GM12892 (cell line): ENCODE measurements at regions not wholly inside any gene's neighbourhood (a gene's known extent, or its start where the extent isn't known, plus 50 kb on each side); places are given as distances from the start of the nearest gene placed in this dataset.
A peak's percentile ranks its signal among the peaks of the same experiment; 100 is the strongest.
"Not testable (repeated sequence)": the region's sequence is repeated elsewhere in the genome, so short reads cannot be mapped to it uniquely, and the experiment has no call there.

Experiments
- DNase-seq: peaks from one replicate; pipeline ENCODE4 v3.0.0; 2011; ENCODE audit not compliant: insufficient read length
- FAIRE-seq: peaks from 2 replicates; lab custom pipeline; 2011; peaks lifted over from hg19 to GRCh38; lab: Jason Lieb, UNC

DNA sequence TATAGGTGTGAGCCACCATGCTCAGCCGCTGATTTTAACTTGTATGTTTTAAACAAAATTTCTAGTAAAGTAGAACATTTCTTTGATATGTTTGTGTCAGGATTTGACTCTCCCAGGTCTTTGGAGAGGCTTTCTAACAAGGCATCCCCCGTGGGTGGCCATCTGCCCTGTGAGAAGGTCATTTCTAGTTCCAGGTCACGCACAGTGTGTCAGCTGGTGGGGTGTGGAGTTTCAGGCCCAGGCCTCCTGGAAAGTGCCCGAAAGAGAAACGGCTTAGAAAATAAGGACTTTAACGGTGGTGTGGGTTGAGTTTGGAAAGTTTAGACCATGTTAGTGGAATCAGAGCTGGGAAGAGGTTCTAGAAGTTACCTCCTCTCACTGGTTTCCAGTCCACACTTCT, 61.0 kb downstream of the SPDYE17 start:
- DNase-seq, FAIRE-seq: not testable (repeated sequence)

DNA sequence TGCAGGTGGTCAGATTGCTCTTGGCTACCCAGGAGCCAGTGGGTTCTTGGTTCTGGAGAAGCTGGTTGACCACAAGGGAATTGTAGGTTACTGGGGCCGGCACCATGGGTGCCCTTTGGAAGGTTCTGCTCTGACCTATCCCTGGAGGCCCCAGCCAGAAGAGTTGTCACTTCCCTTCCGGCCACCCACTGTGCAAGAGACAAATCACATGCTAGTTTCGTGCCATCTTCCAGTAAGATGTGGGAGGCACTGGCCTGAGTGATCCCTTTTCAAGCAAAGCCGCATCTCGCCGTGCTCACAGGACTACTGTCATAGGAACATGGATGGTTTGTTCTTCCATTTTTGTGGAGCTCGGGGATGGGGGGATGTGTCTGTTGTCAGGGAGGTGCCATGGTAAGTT, 62.3 kb downstream of the SPDYE17 start:
- not testable (repeated sequence) for DNase-seq, FAIRE-seq

DNA sequence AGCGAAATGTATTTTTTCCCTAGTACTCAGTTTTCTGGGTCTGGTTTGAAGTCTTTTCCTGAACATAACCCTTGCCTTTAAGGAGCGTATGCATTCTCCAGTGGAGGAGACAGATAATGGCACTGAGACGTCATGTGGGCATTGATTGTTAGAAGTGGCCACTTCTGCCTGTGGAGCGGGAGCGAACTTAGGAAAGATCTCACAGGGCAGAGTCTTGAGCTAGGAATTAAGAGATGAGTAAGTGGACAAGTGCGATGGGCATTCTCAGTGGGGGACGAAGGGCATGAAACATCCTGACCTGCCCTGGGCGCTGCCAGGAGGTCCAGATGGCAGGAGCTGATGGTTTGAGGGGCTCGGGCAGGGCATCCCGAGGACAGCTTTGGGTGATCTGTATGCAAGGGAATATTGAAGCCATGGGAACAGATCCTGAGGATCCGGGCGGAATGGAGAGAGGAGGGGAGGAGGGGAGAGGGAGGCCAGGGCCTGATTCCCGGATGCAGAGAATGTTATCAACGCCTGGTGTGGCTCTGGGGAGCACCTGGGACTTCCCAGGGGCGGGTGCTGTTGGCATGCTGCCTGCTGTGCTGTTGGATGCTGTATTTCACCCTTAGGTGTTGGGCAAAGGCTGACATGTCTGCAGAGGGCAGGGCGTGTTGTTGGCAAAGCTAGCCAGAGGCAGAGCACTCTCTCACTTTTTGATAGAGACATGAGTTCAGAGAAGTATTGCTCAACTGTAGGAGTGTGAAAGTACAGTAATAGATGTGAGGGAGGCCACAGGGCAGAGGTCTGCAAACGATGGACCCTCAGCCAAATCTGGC, 66.2 kb downstream of the SPDYE17 start:
- not testable (repeated sequence) for DNase-seq, FAIRE-seq

DNA sequence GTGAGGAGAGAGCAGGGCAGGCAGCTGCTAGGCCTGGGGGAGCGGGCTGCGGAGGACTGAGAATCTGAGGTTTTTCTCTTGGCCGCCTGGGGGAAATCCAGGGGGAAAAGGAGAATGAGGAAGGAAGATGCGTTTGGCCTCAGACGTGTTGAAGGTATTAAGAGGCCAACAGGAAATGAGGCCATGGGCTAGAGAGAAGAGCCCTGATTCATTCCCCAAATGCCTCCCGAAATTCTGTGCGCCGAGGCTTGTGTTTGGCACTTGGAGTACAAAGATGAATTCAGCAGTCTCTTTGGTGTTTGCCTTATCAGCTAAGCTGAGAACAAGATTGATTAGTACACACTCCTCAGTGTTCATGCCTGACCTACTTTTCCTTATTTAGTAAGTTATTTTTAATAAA, 68.1 kb downstream of the SPDYE17 start:
- FAIRE-seq, result peak; percentile 53
- DNase-seq, result not testable (repeated sequence)

DNA sequence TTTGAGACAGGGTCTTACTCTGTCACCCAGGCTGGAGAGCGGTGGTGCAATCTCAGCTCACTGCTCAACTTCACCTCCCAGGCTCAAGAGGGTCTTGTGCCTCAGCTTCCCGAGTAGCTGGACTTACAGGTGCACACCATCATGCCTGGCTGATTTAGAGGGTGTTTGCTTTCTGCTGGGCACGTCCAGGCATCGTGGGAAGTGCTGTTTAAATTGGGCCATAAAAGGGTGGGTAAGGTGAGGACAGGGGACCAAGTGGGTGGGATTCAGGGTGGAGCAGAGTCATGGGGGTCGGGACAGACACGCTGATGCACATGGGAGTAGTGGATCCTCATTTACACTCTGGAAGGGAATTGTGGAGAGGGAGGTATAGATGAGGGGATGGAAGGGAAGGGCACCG, 69.1 kb downstream of the SPDYE17 start:
- FAIRE-seq, DNase-seq: not testable (repeated sequence)

DNA sequence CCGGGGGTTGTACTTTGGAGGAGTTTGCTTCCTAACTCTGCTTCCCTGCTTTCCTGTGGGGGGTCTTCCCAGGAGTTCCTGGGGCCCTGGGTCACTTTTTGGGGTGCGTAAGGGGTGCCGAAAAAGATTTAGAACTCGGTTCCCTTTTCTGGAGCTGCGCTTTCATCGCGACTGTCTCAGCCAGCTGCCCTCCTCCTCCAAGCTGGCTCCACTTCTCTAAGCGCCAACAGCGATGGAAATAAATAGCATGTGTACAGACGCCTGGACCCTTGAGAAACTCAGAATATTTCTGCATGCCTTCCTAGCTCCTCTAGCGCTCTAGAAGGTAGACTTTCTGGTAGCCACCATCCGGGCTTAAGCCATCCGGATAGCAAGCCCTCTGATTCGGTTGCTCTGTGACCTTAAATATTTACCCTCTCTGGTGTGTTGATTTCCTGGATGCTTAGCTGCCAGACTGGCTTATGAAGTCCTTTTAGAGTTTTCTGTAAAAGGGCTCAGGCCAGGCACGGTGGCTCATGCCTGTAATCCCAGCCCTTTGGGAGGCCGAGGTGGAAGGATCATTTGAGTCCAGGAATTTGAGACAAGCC, 71.7 kb downstream of the SPDYE17 start:
- DNase-seq, FAIRE-seq: not testable (repeated sequence)

DNA sequence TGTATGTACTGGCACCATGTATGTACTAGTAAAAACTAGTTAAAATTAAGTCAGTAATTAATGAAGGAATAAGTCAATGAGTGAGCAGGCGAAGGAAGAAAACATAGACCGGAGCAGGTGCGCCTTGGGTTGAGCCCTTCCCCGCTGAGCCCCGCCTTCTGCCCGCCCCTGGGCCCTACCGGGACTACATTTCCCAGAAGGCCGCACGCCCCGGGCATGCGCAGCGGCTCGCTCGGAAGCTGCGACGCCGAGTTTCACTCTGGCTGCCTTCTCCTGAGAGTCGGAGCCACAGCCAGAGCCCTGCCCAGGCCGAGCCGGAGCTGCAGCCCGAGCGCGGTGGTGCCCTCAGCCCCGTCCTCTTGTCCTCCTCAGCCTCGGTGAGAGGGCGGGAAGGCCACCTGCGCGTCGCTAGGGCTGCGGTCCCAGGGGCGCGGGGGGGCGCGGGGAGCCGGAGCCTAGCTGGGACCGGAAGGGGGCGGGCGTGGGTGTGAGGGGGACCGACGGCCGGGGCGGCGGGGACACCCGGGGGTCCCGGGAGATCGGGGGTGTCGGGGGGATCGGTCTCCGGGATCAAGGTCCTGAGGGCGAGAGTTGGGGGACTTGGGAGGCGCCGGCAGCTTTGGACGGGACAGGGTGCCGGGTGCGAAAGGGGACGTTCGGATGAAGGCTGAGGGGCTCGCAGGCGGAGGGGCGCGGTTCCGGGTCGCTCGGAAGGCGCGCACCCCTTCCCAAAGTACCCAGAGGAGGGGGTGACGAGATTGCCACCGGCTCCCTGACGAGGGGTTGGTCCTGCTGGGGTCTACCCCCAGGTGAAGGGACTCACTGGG, 72.4 kb downstream of the SPDYE17 start:
- peak; percentile 89 for FAIRE-seq
- not testable (repeated sequence) for DNase-seq

DNA sequence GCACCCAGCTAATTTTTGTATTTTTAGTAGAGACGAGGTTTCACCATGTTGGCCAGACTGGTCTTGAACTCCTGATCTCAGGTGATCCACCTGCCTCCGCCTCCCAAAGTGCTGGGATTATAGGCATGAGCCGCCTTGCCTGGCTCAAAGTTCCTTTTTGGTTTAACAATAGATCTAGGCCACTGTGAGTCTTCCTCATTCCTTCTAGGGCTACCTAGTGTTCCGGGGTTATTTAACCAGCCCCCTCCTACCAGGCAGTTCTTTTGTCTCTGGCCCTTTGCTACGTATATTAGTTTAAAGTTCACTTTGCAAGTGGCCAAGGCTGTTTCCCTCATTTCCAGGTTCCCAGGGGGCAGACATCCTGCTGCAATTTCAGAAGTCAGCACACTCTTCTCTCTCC, 75.6 kb downstream of the SPDYE17 start:
- FAIRE-seq, DNase-seq: not testable (repeated sequence)

DNA sequence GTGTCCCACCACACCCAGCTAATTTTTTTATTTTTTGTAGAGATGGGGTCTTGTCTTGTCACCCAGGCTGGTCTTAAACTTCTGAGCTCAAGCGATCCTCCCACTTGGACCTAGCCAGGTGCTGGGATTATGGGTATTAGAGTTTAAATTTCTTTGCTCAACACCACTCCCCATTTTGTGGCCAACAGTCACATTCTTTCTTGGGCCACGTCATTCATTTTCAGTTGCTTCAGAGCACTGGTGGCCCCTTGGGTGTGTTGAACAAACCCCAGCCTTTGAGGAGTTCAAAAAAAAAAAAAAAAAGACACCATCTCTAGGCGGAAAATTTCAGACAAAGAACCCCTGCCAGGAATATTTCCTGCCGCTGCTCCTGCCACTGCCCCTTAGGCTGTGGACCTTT, 77.0 kb downstream of the SPDYE17 start:
- FAIRE-seq, DNase-seq: not testable (repeated sequence)

DNA sequence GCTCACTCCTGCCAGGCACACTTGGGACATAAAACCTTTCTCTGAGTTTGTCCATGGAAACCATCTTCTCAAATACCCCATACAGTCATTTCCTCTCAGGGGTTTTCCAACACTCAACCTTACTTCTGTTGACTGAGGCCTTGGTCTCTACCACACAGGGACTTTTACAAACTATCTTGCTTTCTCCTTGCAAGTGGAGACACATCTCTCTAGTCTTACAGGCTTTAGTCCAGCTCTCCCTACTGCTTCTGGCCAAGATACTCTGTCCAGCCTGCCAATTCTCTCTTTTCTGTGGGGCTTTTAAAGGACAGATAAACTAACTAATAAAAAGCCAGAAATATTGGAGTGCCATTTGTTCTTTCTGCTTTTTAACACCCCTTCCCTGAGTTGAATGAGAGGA, 87.6 kb downstream of the SPDYE17 start:
- FAIRE-seq, result peak; percentile 86

DNA sequence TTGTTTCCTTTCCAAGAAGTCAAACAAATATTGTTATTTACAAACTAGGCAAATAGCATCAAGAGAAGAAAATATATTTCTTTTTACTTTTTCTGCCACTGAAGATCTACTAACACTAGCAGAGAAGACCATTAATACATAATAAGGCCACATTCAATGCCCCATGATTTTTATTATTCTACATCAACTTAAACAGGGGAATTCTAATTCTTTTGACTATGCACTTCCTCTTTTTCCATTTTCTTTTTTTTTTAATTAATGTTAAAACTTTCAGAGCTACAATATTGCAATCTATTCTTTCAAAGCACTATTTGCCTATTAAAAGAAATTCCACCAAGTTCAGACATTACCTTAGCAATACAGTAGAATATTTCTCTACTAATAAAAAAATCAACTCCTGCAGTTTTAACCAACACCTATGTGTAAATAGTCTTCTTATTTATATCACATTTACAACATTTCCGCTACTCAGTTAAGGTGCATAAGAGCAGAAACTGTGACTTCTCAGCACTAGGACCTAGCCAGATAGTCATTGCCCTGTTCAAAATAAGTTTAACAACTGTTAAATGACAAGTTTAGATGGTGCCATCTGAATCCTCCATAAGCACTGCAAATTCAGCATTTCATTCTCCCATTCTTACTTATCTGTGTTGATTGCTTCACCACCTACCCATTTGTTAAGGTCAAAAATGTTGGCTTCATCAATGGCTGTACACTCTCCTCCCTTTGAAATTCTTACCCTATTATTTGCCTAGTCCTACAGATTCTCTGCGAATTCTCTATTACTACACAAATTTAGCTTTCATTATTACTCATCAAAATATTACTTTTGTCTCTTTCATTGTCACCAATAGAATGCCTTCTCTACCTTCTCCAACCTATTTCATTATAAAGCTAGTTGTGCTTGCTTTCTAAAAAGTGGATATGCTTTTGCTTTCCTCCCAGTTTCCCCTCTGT, 90.1 kb downstream of the SPDYE17 start:
- FAIRE-seq, result peak; percentile 87
- DNase-seq, result not testable (repeated sequence)

More for the DNA sequence above, 87.6 kb downstream of the SPDYE17 start:
- DNase-seq, result not testable (repeated sequence)

DNA sequence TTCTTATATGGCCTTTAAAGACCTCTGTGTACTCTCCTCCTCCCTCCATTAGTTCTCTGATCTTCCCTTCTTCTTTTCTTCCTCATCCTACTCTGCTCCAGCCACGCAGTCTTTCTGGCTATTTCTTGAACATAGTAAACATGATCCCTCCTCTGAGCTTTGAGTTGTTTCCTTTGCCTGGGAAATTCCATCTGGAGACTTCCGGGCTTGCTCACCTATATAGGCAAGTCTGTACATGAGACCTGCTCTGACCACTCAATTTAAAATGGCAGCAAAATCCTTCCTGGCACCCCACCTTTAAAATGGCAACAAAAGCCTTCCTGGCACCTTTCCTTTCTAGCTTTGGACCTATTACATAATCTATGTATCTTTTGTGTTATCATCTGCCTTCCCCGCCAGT, 94.4 kb downstream of the SPDYE17 start:
- not testable (repeated sequence) for DNase-seq, FAIRE-seq

DNA sequence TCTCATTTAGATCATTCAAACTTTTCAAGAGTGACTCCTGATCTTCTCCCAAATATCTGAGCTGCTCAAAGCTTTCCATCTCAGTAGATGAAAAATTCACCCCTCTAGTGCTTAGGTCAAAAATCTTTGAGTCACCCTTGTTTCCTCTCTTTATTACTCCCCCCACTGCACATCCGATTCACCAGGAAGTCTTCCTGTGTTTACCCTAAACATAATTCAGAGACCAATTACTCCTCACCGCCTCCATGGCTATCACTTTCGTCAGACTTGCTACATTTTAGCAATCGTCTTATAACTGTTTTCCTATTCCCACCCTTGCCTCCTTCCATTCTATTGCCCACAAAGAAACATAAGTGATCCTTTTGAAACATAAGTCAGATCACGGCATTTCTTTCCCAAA, 94.8 kb downstream of the SPDYE17 start:
- not testable (repeated sequence) for DNase-seq, FAIRE-seq

DNA sequence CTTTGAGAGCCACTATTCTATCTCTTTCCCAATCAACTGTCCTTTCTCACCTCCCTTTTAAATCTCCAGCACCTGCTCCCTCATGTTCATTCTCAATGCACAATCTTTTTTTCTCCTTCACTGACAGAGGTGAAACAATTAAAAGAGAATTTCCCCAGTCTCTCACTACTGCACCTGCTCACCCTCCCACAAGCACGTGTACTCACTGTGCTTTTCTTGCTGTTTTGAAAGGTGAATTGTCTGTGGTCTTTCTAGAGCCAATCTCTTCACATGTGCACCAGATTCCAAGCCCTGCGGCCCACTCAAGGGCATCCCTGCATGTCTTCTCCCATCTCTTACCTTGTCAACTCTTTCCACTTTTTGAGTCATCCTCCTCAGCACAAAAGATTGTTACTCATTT, 95.8 kb downstream of the SPDYE17 start:
- DNase-seq, FAIRE-seq: not testable (repeated sequence)

DNA sequence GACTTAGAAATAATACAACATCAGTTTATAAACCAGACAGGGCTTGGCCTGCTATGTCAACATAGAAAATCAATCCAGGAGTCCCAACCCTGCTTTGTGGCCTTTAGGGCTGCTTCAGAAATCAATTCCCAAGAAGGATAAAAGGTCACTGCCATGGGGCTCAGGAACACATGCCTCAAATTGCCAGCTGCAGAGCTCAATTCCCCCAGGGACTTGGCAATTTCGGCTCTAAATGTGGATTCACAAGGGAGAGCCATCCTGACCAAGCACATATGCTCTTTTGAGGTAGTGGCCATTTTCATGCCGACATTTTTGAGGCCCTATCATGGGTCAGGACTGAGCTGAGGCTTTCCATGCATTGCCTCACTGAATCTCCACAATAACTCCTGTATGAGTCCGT, 97.5 kb downstream of the SPDYE17 start:
- not testable (repeated sequence) for DNase-seq, FAIRE-seq

DNA sequence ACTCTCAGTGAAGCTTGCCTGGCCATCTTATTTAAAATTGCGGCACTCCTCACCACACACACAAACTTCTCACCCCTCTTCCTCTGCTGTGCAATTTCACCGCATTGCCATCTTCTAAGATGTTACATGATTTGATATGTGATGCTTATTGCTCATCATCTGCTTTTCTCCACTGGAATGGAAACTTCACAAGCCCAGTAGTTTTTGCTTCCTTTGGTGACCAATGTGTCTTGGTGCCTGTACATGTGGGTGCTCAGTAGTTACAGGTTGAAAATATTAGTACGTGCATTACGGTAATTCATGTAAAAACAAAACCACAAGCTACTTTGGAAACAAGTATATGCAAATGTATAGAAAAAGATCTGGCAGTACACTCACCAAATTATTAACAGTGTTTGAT, 99.2 kb downstream of the SPDYE17 start:
- peak; percentile 98 for FAIRE-seq
- not testable (repeated sequence) for DNase-seq

DNA sequence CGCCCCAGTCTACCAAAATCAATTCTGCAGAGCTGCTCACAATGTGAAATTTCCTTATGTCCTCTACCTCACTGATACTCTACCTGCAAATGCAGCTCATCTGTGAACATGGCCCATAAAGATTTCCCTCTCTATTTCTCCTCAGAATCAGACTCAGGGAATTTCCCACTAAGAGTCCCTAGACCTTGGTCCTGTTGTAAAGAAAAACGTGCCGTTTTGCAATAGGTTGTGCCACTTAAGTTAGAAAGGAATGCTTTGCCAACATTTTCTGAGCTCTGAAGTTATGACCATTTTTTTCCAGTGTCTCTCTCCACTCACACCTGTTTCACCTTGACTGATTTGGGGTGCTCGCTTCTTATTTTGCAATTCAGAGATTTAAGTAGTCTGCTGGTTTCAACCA, 100.7 kb downstream of the SPDYE17 start:
- FAIRE-seq, result peak; percentile 87
- not testable (repeated sequence) for DNase-seq

DNA sequence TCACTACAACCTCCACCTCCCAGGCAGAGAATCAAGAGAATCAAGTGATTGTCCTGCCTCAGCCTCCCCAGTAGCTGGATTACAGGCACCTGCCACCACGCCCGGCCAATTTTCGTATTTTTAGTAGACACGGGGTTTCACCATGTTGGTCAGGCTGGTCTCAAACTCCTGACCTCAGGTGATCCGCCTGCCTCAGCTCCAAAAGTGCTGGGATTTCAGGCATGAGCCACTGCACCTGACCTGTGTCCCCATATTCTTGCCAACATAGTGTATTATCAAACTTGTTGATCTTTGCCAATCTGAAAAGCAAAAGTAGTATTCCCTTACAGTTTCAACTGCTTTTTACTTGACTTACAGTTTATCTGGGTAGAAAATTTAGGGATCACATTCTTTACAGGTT, 101.7 kb downstream of the SPDYE17 start:
- not testable (repeated sequence) for FAIRE-seq, DNase-seq

DNA sequence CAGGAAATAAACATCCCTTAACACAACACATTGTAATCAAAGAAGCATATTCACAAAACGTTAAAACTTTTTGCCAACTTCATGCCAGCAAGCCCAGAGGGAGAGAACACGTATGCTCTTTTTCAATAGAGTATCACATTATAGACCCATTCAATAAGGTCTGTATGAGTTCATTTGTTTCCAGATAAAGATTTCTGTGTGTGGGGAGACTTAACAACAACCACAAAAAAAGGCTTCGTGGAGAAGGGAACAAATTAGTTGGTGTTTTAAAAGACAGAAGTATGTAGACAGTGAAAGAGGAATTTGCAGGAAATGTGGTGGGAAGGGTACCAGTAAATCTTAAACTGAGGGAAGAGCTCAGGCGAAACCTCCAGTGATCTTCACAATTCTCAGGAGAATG, 103.4 kb downstream of the SPDYE17 start:
- FAIRE-seq, DNase-seq: not testable (repeated sequence)
